Activated naive CD4-positive, alpha-beta T cell treated with anti-CD3 and anti-CD28 coated beads, Interleukin-2, amount 50 U/mL, for 24 hours (primary cell): ENCODE measurements at regions not wholly inside any gene's neighbourhood (a gene's known extent, or its start where the extent isn't known, plus 50 kb on each side); places are given as distances from the start of the nearest gene placed in this dataset.

Source experiments
- H3K27ac Mint-ChIP-seq: one replicate; pipeline ENCODE4 v1.8.0; 2021; ENCODE audit warnings: mild to moderate bottlenecking, mixed read lengths
- H3K27me3 Mint-ChIP-seq: one replicate; pipeline ENCODE4 v1.8.0; 2021; ENCODE audit warnings: mixed read lengths
- H3K36me3 Mint-ChIP-seq: one replicate; pipeline ENCODE4 v1.8.0; 2021; ENCODE audit warnings: mixed read lengths
- H3K4me1 Mint-ChIP-seq: one replicate; pipeline ENCODE4 v1.8.0; 2021; ENCODE audit warnings: mixed read lengths
- H3K4me3 Mint-ChIP-seq: one replicate; pipeline ENCODE4 v1.8.0; 2021; ENCODE audit warnings: mild to moderate bottlenecking, mixed read lengths
- H3K9me3 Mint-ChIP-seq: one replicate; pipeline ENCODE4 v1.8.0; 2021; ENCODE audit warnings: mixed read lengths

DNA sequence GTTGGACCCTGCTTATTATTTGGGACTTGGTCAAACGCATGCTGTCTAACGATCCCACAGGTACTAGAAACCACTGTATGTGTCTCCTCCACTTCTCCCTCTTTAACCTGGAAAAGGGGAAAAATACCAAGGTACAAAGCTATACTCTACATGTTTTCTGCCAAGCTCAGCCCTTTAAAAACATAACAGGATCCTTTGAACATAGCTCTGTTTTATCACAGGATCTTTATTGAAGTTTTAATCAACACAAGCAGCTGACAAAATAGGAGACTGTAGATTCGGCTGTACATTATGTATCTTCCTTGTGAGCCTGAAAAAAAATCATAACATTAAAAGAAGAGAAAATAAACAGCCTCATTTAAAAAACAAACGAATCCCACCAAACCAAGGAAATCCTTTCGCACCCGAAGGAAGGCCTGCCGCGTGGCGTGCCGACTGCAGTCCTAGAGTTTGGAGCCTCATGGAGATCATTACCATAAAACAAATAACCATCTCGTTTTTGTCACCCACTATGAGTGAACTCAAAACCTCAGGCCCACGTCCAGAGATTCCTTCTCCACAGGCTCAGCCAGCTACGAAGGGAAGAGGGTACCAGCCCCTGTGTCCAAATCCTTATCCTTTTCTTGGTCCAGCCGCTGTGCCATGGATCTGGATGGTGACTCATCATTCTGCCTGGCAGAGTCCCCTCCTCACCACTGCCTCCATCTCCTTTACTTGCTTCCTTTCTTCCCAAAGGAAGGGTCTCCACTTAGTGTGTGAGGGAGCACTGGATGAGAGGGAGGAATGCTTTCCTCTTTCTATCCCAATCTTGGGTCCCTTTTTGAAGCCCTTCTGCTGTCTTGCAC lies 651.1 kb downstream of the CCDC171 start:
- Mint-ChIP-seq H3K9me3 (peaks cover 5% of the 10 kb centered on the region), H3K27me3 (peaks cover 1% of the 10 kb centered on the region), H3K4me1 (peaks cover 5% of the 10 kb centered on the region), H3K27ac (no peak overlapping the region), H3K36me3 (no peaks in the 10 kb centered on the region), H3K4me3 (no peak overlapping the region)

- Mint-ChIP-seq H3K27me3 (peaks cover 1% of the 10 kb centered on the region), H3K27ac (no peak overlapping the region), H3K4me1 (peaks cover 5% of the 10 kb centered on the region), H3K4me3 (no peak overlapping the region), H3K36me3 (no peaks in the 10 kb centered on the region), H3K9me3 (peaks cover 10% of the 10 kb centered on the region)
Observed at GRCh38 chr9:16205455-16205854, 652.6 kb downstream of the CCDC171 start.

GRCh38 chr9:16206518-16206917 lies 653.7 kb downstream of the CCDC171 start:
- H3K4me3 Mint-ChIP-seq: no peak overlapping the region
- no peak overlapping the region for H3K27ac Mint-ChIP-seq
- H3K36me3 Mint-ChIP-seq: no peaks in the 10 kb centered on the region
- H3K27me3 Mint-ChIP-seq: no peaks in the 10 kb centered on the region
- H3K9me3 Mint-ChIP-seq: peaks cover 10% of the 10 kb centered on the region
- peaks cover 5% of the 10 kb centered on the region for H3K4me1 Mint-ChIP-seq

DNA sequence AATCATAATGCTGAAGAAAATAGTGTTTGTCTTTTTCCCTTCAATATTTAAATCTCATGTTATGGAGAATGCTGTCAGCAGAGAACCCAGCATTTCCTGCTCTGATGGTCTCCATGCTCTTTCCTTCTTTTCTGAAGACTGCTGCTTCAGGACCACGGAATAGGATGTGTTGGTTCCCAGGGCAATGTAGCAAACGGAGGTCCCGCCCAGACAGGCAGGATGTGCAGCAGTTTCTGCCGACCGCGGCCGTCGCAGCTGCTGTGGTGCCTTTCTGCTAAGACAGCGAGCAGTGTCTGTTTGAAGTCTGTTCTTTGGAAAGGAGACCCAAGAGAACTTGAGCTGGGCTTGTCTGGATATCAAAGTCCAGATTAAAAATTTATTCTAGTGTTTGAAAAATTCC lies 654.3 kb downstream of the CCDC171 start:
- no peak overlapping the region for H3K27ac Mint-ChIP-seq
- peaks cover 5% of the 10 kb centered on the region for H3K4me1 Mint-ChIP-seq

GRCh38 chr9:16210440-16210839 lies 657.6 kb downstream of the CCDC171 start:
- peaks cover 5% of the 10 kb centered on the region for H3K4me1 Mint-ChIP-seq
- H3K27ac Mint-ChIP-seq: no peak overlapping the region
- H3K27me3 Mint-ChIP-seq: no peaks in the 10 kb centered on the region
- H3K36me3 Mint-ChIP-seq: no peaks in the 10 kb centered on the region
- H3K9me3 Mint-ChIP-seq: peaks cover 8% of the 10 kb centered on the region
- no peak overlapping the region for H3K4me3 Mint-ChIP-seq

More for the DNA sequence above, 654.3 kb downstream of the CCDC171 start:
- Mint-ChIP-seq H3K36me3 (no peaks in the 10 kb centered on the region), H3K4me3 (no peak overlapping the region), H3K9me3 (peaks cover 10% of the 10 kb centered on the region), H3K27me3 (no peaks in the 10 kb centered on the region)

GRCh38 chr9:16211946-16212345 lies 658.5 kb downstream of the BNC2 start:
- Mint-ChIP-seq H3K4me1 (peaks cover 3% of the 10 kb centered on the region), H3K4me3 (no peak overlapping the region), H3K27ac (no peak overlapping the region), H3K9me3 (peaks cover 5% of the 10 kb centered on the region), H3K36me3 (no peaks in the 10 kb centered on the region), H3K27me3 (no peaks in the 10 kb centered on the region)

- Mint-ChIP-seq H3K4me1 (no peaks in the 10 kb centered on the region), H3K9me3 (peaks cover 5% of the 10 kb centered on the region), H3K36me3 (no peaks in the 10 kb centered on the region), H3K27me3 (no peaks in the 10 kb centered on the region), H3K4me3 (no peak overlapping the region), H3K27ac (no peak overlapping the region)
Observed at GRCh38 chr9:16213781-16214515, 656.5 kb downstream of the BNC2 start.

- H3K27ac Mint-ChIP-seq: no peak overlapping the region
- no peaks in the 10 kb centered on the region for H3K27me3 Mint-ChIP-seq
- no peaks in the 10 kb centered on the region for H3K4me1 Mint-ChIP-seq
- H3K36me3 Mint-ChIP-seq: no peaks in the 10 kb centered on the region
- peaks cover 4% of the 10 kb centered on the region for H3K9me3 Mint-ChIP-seq
- no peak overlapping the region for H3K4me3 Mint-ChIP-seq
Observed at GRCh38 chr9:16214677-16215352, 655.7 kb downstream of the BNC2 start.

GRCh38 chr9:16215353-16215680 lies 655.2 kb downstream of the BNC2 start:
- no peaks in the 10 kb centered on the region for H3K27me3 Mint-ChIP-seq
- no peak overlapping the region for H3K4me3 Mint-ChIP-seq
- H3K9me3 Mint-ChIP-seq: no peaks in the 10 kb centered on the region
- H3K4me1 Mint-ChIP-seq: no peaks in the 10 kb centered on the region
- H3K36me3 Mint-ChIP-seq: no peaks in the 10 kb centered on the region
- no peak overlapping the region for H3K27ac Mint-ChIP-seq

DNA sequence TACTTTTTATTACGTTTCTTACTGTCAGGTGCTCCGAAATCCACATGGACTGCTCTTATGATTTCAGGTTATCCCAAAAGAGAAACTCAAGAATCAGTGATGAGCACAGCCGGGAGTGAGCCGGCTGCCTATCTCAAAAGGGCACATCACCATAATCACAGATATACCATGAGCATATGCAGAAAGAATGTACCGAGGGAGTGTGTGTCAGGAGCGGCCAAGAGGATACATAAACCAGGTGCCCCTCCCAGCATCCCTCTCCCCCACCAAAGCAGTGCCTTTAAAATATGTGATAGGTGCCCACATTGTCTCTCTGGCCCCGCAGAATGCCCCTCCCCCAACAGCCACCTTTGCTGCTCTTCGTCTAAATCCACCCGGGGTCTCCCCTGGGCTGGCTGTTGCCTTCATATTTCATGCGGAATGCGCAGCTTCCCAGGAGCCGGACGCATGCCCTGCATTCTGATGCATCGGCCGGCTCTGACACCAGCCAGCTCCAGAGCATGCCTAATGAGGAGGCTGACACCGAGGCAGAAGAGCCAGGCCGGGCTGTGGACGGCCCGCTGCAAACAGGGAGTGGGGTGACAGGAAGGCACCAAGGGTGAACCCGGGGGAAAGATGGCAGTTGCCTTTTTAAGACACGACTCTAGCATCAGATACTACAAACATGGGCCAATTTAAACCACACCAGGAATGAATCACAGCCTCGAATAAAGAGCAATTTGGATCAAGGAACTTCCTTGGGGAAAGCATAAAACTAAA lies 652.3 kb downstream of the BNC2 start:
- H3K9me3 Mint-ChIP-seq: no peaks in the 10 kb centered on the region
- no peak overlapping the region for H3K4me3 Mint-ChIP-seq
- H3K27ac Mint-ChIP-seq: no peak overlapping the region
- H3K27me3 Mint-ChIP-seq: no peaks in the 10 kb centered on the region
- H3K36me3 Mint-ChIP-seq: no peaks in the 10 kb centered on the region
- no peaks in the 10 kb centered on the region for H3K4me1 Mint-ChIP-seq

GRCh38 chr9:16221366-16221765 lies 649.1 kb downstream of the BNC2 start:
- H3K36me3 Mint-ChIP-seq: no peaks in the 10 kb centered on the region
- no peak overlapping the region for H3K4me3 Mint-ChIP-seq
- no peaks in the 10 kb centered on the region for H3K9me3 Mint-ChIP-seq
- no peak overlapping the region for H3K27ac Mint-ChIP-seq
- no peaks in the 10 kb centered on the region for H3K4me1 Mint-ChIP-seq
- H3K27me3 Mint-ChIP-seq: no peaks in the 10 kb centered on the region

- Mint-ChIP-seq H3K36me3 (no peaks in the 10 kb centered on the region), H3K4me3 (no peak overlapping the region), H3K4me1 (no peaks in the 10 kb centered on the region), H3K27ac (no peak overlapping the region), H3K27me3 (no peaks in the 10 kb centered on the region), H3K9me3 (no peaks in the 10 kb centered on the region)
Observed at GRCh38 chr9:16221822-16222547, 648.5 kb downstream of the BNC2 start.

- no peaks in the 10 kb centered on the region for H3K4me1 Mint-ChIP-seq
- no peaks in the 10 kb centered on the region for H3K27me3 Mint-ChIP-seq
- no peaks in the 10 kb centered on the region for H3K9me3 Mint-ChIP-seq
- no peaks in the 10 kb centered on the region for H3K36me3 Mint-ChIP-seq
- H3K4me3 Mint-ChIP-seq: no peak overlapping the region
- no peak overlapping the region for H3K27ac Mint-ChIP-seq
Observed at GRCh38 chr9:16223074-16223871, 647.2 kb downstream of the BNC2 start.

GRCh38 chr9:16230731-16231130 lies 639.7 kb downstream of the BNC2 start:
- H3K4me1 Mint-ChIP-seq: no peaks in the 10 kb centered on the region

More at GRCh38 chr9:16230731-16231130, 639.7 kb downstream of the BNC2 start:
- Mint-ChIP-seq H3K4me3 (no peak overlapping the region), H3K27me3 (no peaks in the 10 kb centered on the region), H3K36me3 (no peaks in the 10 kb centered on the region), H3K27ac (no peak overlapping the region), H3K9me3 (peaks cover 8% of the 10 kb centered on the region)
